ENCODE measurements at regions not wholly inside any gene's neighbourhood (a gene's known extent, or its start where the extent isn't known, plus 50 kb on each side); places are given as distances from the start of the nearest gene placed in this dataset.

DNA sequence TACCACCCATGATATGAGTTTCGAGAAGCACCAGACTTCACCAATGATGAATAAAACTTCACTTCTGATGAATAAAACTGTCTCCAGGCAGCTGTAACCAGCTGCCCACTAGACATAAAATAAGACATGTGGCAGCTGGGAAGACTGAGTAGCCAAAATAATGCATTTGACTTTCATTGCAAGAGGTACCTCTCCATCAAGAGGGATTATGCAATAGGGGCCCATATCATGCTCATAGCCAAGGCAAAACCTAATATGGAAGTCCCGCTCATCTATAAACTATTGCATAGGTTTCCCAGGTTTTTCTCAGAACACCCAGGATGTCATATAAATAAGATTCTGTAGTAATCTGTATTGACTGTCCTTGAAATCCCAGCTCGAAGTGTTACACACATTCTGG, 155.5 kb downstream of the SIM1 start:
- H3K27me3 ChIP-seq, result no peaks in the 10 kb centered on the region
- intact Hi-C loops (cut with DNase I), result no loop called here
- no peak overlapping the region for H3K27ac ChIP-seq
- DNase-seq (no peak), ATAC-seq (no peak)
- TF ChIP-seq CTCF (IDR thresholded peaks at IDR 0.05), result no peak
- H3K4me3 ChIP-seq, result no peak overlapping the region
- H3K9me3 ChIP-seq, result no peaks in the 10 kb centered on the region
- no peaks in the 10 kb centered on the region for H3K4me1 ChIP-seq
- H3K36me3 ChIP-seq, result no peaks in the 10 kb centered on the region

DNA sequence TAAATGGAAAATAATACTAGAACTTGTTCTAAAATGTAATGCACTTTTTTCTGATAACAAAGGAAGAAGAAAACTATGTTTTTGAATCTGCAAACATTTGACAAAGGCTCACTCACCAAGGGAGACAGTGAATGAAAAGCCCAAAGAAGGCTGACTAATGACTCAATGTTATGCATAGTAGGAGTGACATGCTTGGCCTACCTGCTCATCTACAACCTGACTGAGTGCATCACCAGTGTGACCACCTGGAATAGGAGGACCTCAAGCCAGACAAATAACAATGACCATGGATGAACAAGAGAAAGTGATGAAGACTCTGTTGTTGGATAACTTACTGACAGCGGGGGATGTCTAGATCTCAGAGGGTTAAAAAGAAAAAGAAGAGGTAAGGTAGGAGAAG, 157.2 kb downstream of the SIM1 start:
- Histone ChIP-seq H3K27me3 (no peaks in the 10 kb centered on the region), H3K4me3 (no peak overlapping the region), H3K4me1 (no peaks in the 10 kb centered on the region), H3K9me3 (no peaks in the 10 kb centered on the region), H3K36me3 (no peaks in the 10 kb centered on the region), H3K27ac (no peak overlapping the region)
- intact Hi-C loops (cut with DNase I), result no loop called here
- DNase-seq, result no peak
- ATAC-seq, result no peak
- no peak for TF ChIP-seq CTCF (IDR thresholded peaks at IDR 0.05)

DNA sequence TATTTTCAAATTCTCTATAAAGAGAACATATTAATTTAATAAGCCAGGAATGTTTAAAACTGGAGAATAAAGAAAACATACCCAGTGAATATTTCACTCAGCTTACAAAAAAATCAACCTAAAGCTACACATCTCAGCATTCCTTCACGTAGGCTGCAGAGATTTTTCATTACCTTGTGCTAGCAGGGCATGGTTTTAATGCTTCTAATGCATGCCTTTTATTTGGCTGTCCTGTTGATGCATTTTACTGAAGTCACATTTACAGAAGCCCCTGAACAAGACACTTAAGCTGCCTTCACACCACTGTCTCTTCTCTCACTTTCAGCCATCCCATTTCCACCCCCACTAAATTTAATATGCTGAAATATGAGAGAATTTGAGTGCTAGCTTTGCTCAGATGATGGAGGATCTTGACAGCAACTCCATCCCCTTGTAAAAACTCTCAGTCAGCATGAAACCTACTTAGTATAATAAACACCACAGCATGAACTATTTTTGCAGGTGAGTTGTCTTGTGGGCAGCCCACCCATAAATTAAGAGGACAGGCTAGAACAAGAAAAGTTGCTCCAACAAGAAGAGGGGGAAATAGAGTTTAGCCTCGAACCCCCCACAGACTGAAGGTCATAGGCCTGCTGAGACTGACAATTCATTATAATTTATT, 159.4 kb downstream of the SIM1 start:
- no peak for ATAC-seq
- TF ChIP-seq CTCF (IDR thresholded peaks at IDR 0.05), result no peak
- no peaks in the 10 kb centered on the region for H3K4me1 ChIP-seq
- intact Hi-C loops (cut with DNase I), result no loop called here
- H3K27ac ChIP-seq, result no peak overlapping the region
- no peak for DNase-seq
- H3K4me3 ChIP-seq, result no peak overlapping the region
- no peaks in the 10 kb centered on the region for H3K27me3 ChIP-seq
- H3K36me3 ChIP-seq, result no peaks in the 10 kb centered on the region
- H3K9me3 ChIP-seq, result no peaks in the 10 kb centered on the region

- no peak overlapping the region for H3K27ac ChIP-seq
- H3K4me3 ChIP-seq, result no peak overlapping the region
- ATAC-seq (no peak), DNase-seq (no peak)
- no peaks in the 10 kb centered on the region for H3K27me3 ChIP-seq
- no peaks in the 10 kb centered on the region for H3K9me3 ChIP-seq
- no peak for TF ChIP-seq CTCF (IDR thresholded peaks at IDR 0.05)
- intact Hi-C loops (cut with DNase I), result no loop called here
- H3K36me3 ChIP-seq, result no peaks in the 10 kb centered on the region
- H3K4me1 ChIP-seq, result no peaks in the 10 kb centered on the region
These were observed 160.1 kb downstream of the SIM1 start for GRCh38 chr6:100304575-100304974.

GRCh38 chr6:100301731-100302130, 163.0 kb downstream of the SIM1 start:
- no peaks in the 10 kb centered on the region for H3K27me3 ChIP-seq
- no peak for TF ChIP-seq CTCF (IDR thresholded peaks at IDR 0.05)
- H3K36me3 ChIP-seq, result no peaks in the 10 kb centered on the region

GRCh38 chr6:100300221-100300736, 164.4 kb downstream of the SIM1 start:
- no peak for ATAC-seq
- H3K36me3 ChIP-seq, result no peaks in the 10 kb centered on the region
- H3K4me1 ChIP-seq, result no peaks in the 10 kb centered on the region
- H3K9me3 ChIP-seq, result no peaks in the 10 kb centered on the region
- no peak for TF ChIP-seq CTCF (IDR thresholded peaks at IDR 0.05)
- DNase-seq, result no peak
- intact Hi-C loops (cut with DNase I), result no loop called here
- H3K27ac ChIP-seq, result no peak overlapping the region
- H3K27me3 ChIP-seq, result no peaks in the 10 kb centered on the region
- no peak overlapping the region for H3K4me3 ChIP-seq

More at GRCh38 chr6:100301731-100302130, 163.0 kb downstream of the SIM1 start:
- intact Hi-C loops (cut with DNase I), result no loop called here
- Histone ChIP-seq H3K4me3 (no peak overlapping the region), H3K27ac (no peak overlapping the region), H3K9me3 (no peaks in the 10 kb centered on the region), H3K4me1 (no peaks in the 10 kb centered on the region)
- DNase-seq (no peak), ATAC-seq (no peak)
